Fibroblast of the aortic adventitia (primary cell): ENCODE measurements at regions not wholly inside any gene's neighbourhood (a gene's known extent, or its start where the extent isn't known, plus 50 kb on each side); places are given as distances from the start of the nearest gene placed in this dataset.

Experiments used
- DNase-seq: peaks from one replicate; pipeline ENCODE4 v3.0.0-alpha.2; 2010; ENCODE audit warnings: low read depth
- H3K4me3 ChIP-seq: 2 replicates; pipeline ENCODE4 v1.5.1; 2011; ENCODE audit warnings: low read depth, mild to moderate bottlenecking, control low read depth, low read length, moderate library complexity
- TF ChIP-seq, protein P1 (sequence below): IDR thresholded peaks from 2 replicates; pipeline ENCODE4 v1.5.1; 2011; ENCODE audit warnings: mild to moderate bottlenecking, low read length, control low read depth, inconsistent platforms; ENCODE audit not compliant: insufficient read depth

- TF ChIP-seq, protein P1, sequence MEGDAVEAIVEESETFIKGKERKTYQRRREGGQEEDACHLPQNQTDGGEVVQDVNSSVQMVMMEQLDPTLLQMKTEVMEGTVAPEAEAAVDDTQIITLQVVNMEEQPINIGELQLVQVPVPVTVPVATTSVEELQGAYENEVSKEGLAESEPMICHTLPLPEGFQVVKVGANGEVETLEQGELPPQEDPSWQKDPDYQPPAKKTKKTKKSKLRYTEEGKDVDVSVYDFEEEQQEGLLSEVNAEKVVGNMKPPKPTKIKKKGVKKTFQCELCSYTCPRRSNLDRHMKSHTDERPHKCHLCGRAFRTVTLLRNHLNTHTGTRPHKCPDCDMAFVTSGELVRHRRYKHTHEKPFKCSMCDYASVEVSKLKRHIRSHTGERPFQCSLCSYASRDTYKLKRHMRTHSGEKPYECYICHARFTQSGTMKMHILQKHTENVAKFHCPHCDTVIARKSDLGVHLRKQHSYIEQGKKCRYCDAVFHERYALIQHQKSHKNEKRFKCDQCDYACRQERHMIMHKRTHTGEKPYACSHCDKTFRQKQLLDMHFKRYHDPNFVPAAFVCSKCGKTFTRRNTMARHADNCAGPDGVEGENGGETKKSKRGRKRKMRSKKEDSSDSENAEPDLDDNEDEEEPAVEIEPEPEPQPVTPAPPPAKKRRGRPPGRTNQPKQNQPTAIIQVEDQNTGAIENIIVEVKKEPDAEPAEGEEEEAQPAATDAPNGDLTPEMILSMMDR = no peak
- H3K4me3 ChIP-seq = no peak overlapping the region
- no peak for DNase-seq
Observed at GRCh38 chr9:32698706-32699277, 63.3 kb upstream of the TAF1L start.

GRCh38 chr9:32701321-32702022, 66.0 kb upstream of the TAF1L start:
- no peak overlapping the region for H3K4me3 ChIP-seq
- DNase-seq = peak; percentile 24
- TF ChIP-seq, protein P1 = no peak

GRCh38 chr9:32703635-32704034, 68.2 kb upstream of the TAF1L start:
- TF ChIP-seq, protein P1 = no peak
- H3K4me3 ChIP-seq = no peak overlapping the region
- DNase-seq = no peak

- no peak overlapping the region for H3K4me3 ChIP-seq
- TF ChIP-seq, protein P1 = no peak
- no peak for DNase-seq
Observed at GRCh38 chr9:32704343-32704742, 68.9 kb upstream of the TAF1L start.

GRCh38 chr9:32705059-32705458, 69.6 kb upstream of the TAF1L start:
- H3K4me3 ChIP-seq = no peak overlapping the region
- TF ChIP-seq, protein P1 = no peak
- DNase-seq = no peak

GRCh38 chr9:32706004-32706724, 70.7 kb upstream of the TAF1L start:
- no peak overlapping the region for H3K4me3 ChIP-seq
- TF ChIP-seq, protein P1 = no peak
- peak; percentile 27 for DNase-seq
